DOHH2 (cell line): ENCODE measurements at regions not wholly inside any gene's neighbourhood (a gene's known extent, or its start where the extent isn't known, plus 50 kb on each side); places are given as distances from the start of the nearest gene placed in this dataset.

Experiments used
- H3F3A ChIP-seq: fragments of 200-600 bp; sonication (generic), shearing (Covaris generic); 2 replicates; pipeline ENCODE4 v1.6.0; 2016; ENCODE audit warnings: antibody characterized with exemption, mild to moderate bottlenecking; ENCODE audit not compliant: control insufficient read depth, insufficient read depth
- H3K27ac ChIP-seq: fragments of 200-600 bp; sonication (generic); 2 replicates; pipeline ENCODE4 v1.5.1; 2014; ENCODE audit warnings: low read depth, mild to moderate bottlenecking, low read length, moderate library complexity
- H3K27me3 ChIP-seq: fragments of 200-600 bp; sonication (generic); 2 replicates; pipeline ENCODE4 v1.6.1; 2014; ENCODE audit warnings: mild to moderate bottlenecking, low read length, mixed read lengths; ENCODE audit not compliant: control insufficient read depth
- H3K36me3 ChIP-seq: fragments of 200-600 bp; sonication (generic); 2 replicates; pipeline ENCODE4 v1.6.1; 2014; ENCODE audit warnings: mild to moderate bottlenecking, low read length, moderate library complexity, mixed read lengths; ENCODE audit not compliant: control insufficient read depth
- H3K4me1 ChIP-seq: fragments of 200-600 bp; sonication (generic); 2 replicates; pipeline ENCODE4 v1.6.1; 2014; ENCODE audit warnings: mild to moderate bottlenecking, low read length, mixed read lengths; ENCODE audit not compliant: control insufficient read depth
- H3K4me2 ChIP-seq: fragments of 200-600 bp; sonication (generic); 2 replicates; pipeline ENCODE4 v1.6.0; 2014; ENCODE audit warnings: mild to moderate bottlenecking, low read length, moderate library complexity
- H3K4me3 ChIP-seq: fragments of 200-600 bp; sonication (generic); 2 replicates; pipeline ENCODE4 v1.5.1; 2014; ENCODE audit warnings: mild to moderate bottlenecking, low read length, mixed read lengths
- H3K79me2 ChIP-seq: fragments of 200-600 bp; sonication (generic); 2 replicates; pipeline ENCODE4 v1.6.1; 2014; ENCODE audit warnings: mild to moderate bottlenecking, low read length, mixed read lengths; ENCODE audit not compliant: control insufficient read depth
- H3K9me2 ChIP-seq: fragments of 200-600 bp; sonication (generic); replicated peaks from 2 replicates; pipeline ENCODE4 v1.6.1; 2014; ENCODE audit warnings: mild to moderate bottlenecking, low read length, mixed read lengths; ENCODE audit not compliant: control insufficient read depth
- H3K9me3 ChIP-seq: fragments of 200-600 bp; sonication (generic); 2 replicates; pipeline ENCODE4 v1.6.1; 2014; ENCODE audit warnings: antibody characterized with exemption, low read length, mixed read lengths; ENCODE audit not compliant: control insufficient read depth, insufficient read depth
- H4K20me1 ChIP-seq: fragments of 200-600 bp; sonication (generic); 2 replicates; pipeline ENCODE4 v1.6.0; 2014; ENCODE audit warnings: low read depth, mild to moderate bottlenecking, antibody characterized with exemption, low read length, moderate library complexity; ENCODE audit not compliant: control insufficient read depth, insufficient read depth
- CTCF ChIP-seq: fragments of 200-600 bp; sonication (generic); IDR thresholded peaks from one replicate; pipeline ENCODE4 v1.5.1; 2014; ENCODE audit warnings: antibody characterized with exemption, mild to moderate bottlenecking, low read depth, low read length; ENCODE audit not compliant: poor library complexity, severe bottlenecking
- EZH2phosphoT487 ChIP-seq: fragments of 200-600 bp; sonication (generic); IDR thresholded peaks from 2 replicates; pipeline ENCODE4 v1.6.1; 2017; ENCODE audit warnings: borderline replicate concordance, mild to moderate bottlenecking, antibody characterized with exemption, low read length, moderate library complexity, mixed read lengths

- Histone ChIP-seq H3K36me3 (no peaks in the 10 kb centered on the region), H3K9me3 (no peaks in the 10 kb centered on the region)
Observed at GRCh38 chr1:73359001-73359400, 839.0 kb downstream of the LRRIQ3 start.

GRCh38 chr1:73356485-73356884 lies 841.5 kb downstream of the LRRIQ3 start:
- no peak overlapping the region for H3K4me2 ChIP-seq
- no peak overlapping the region for H3K4me3 ChIP-seq
- no peaks in the 10 kb centered on the region for H3K9me3 ChIP-seq
- H3K9me2 ChIP-seq: no peaks in the 10 kb centered on the region
- no peak for TF ChIP-seq EZH2phosphoT487
- TF ChIP-seq CTCF: no peak
- no peak overlapping the region for H3K27ac ChIP-seq
- no peaks in the 10 kb centered on the region for H3F3A ChIP-seq
- H3K27me3 ChIP-seq: no peaks in the 10 kb centered on the region
- no peaks in the 10 kb centered on the region for H3K36me3 ChIP-seq
- H3K4me1 ChIP-seq: no peaks in the 10 kb centered on the region
- H3K79me2 ChIP-seq: no peaks in the 10 kb centered on the region
- no peaks in the 10 kb centered on the region for H4K20me1 ChIP-seq

More at GRCh38 chr1:73359001-73359400, 839.0 kb downstream of the LRRIQ3 start:
- Histone ChIP-seq H3K27me3 (no peaks in the 10 kb centered on the region), H4K20me1 (no peaks in the 10 kb centered on the region), H3F3A (no peaks in the 10 kb centered on the region), H3K4me1 (no peaks in the 10 kb centered on the region), H3K79me2 (no peaks in the 10 kb centered on the region), H3K9me2 (no peaks in the 10 kb centered on the region), H3K27ac (no peak overlapping the region), H3K4me3 (no peak overlapping the region), H3K4me2 (no peak overlapping the region)
- no peak for TF ChIP-seq CTCF

GRCh38 chr1:73343947-73344346 lies 854.0 kb downstream of the LRRIQ3 start:
- no peaks in the 10 kb centered on the region for H3K79me2 ChIP-seq
- no peaks in the 10 kb centered on the region for H3K9me3 ChIP-seq
- no peaks in the 10 kb centered on the region for H3K4me1 ChIP-seq
- H3K9me2 ChIP-seq: no peaks in the 10 kb centered on the region
- no peaks in the 10 kb centered on the region for H3F3A ChIP-seq
- no peaks in the 10 kb centered on the region for H3K36me3 ChIP-seq
- no peaks in the 10 kb centered on the region for H3K27me3 ChIP-seq
- H3K4me3 ChIP-seq: no peak overlapping the region
- no peak for TF ChIP-seq CTCF
- no peak for TF ChIP-seq EZH2phosphoT487
- H4K20me1 ChIP-seq: no peaks in the 10 kb centered on the region
- no peak overlapping the region for H3K4me2 ChIP-seq
- no peak overlapping the region for H3K27ac ChIP-seq
